Activated B cell treated with CpG ODN at 0.5 μM for 24 hours (primary cell): ENCODE measurements at regions not wholly inside any gene's neighbourhood (a gene's known extent, or its start where the extent isn't known, plus 50 kb on each side); places are given as distances from the start of the nearest gene placed in this dataset.

Experiments
- ATAC-seq: fragments of 200-7000 bp; cut with Tn5 transposase; one replicate; pipeline ENCODE4 v1.10.0; 2021; ENCODE audit warnings: low read depth, mild to moderate bottlenecking, moderate library complexity
- CTCF ChIA-PET: fragments of 350-600 bp; sonication (Branson Sonifier 250); formaldehyde crosslinking; loops from one replicate; lab custom pipeline; 2021; ENCODE audit warnings: antibody characterized with exemption; lab: Charles Lee
- POLR2A ChIA-PET: fragments of 350-600 bp; sonication (Branson Sonifier 250); formaldehyde crosslinking; loops from one replicate; lab custom pipeline; 2021; ENCODE audit warnings: antibody characterized with exemption; lab: Charles Lee
- DNase-seq: peaks from one replicate; pipeline ENCODE4 v3.0.0; 2022
- H3K27ac Mint-ChIP-seq: one replicate; pipeline ENCODE4 v1.8.0; 2020; ENCODE audit warnings: mixed read lengths
- H3K27me3 Mint-ChIP-seq: one replicate; pipeline ENCODE4 v1.8.0; 2021; ENCODE audit warnings: mixed read lengths
- H3K36me3 Mint-ChIP-seq: one replicate; pipeline ENCODE4 v1.8.0; 2021; ENCODE audit warnings: low read depth, mixed read lengths
- H3K4me1 Mint-ChIP-seq: one replicate; pipeline ENCODE4 v1.8.0; 2021; ENCODE audit warnings: mixed read lengths
- H3K4me3 Mint-ChIP-seq: one replicate; pipeline ENCODE4 v1.8.0; 2020; ENCODE audit warnings: mild to moderate bottlenecking, mixed read lengths
- H3K9me3 Mint-ChIP-seq: one replicate; pipeline ENCODE4 v1.8.0; 2020; ENCODE audit warnings: mixed read lengths
- intact Hi-C: fragments of 100-400 bp; cut with micrococcal nuclease; formaldehyde crosslinking; loops from one replicate; pipeline ENCODE4 v1.15.1; 2024
- TF ChIP-seq, protein P1 (sequence below): fragments of 200-600 bp; IDR thresholded peaks from one replicate; pipeline ENCODE4 v1.8.0; 2022; ENCODE audit warnings: antibody characterized with exemption, mild to moderate bottlenecking

DNA sequence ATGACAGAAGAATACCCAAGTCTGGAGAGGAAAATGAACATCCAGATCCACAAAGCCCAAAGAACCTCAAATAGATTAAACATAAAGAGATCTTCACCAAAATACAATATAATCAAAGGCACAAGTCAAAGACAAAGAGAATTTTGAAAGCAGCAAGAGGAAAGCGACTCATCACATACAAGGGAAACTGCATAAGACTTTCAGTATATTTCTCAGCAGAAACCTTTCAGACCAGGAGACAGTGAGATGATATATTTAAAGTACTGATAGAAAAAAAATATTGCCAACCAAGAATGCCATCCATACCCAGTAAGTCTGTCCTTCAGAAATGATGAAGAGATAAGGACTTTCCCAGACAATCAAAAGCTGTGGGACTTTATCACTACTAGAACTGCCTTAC is 81.5 kb upstream of the GALNT17 start:
- intact Hi-C loops, result no loop called here
- Mint-ChIP-seq H3K27ac (no peak overlapping the region), H3K4me3 (no peak overlapping the region), H3K36me3 (peaks cover 2% of the 10 kb centered on the region), H3K9me3 (peaks cover 36% of the 10 kb centered on the region), H3K27me3 (no peaks in the 10 kb centered on the region), H3K4me1 (no peaks in the 10 kb centered on the region)
- POLR2A ChIA-PET, result no interaction called here
- CTCF ChIA-PET, result no interaction called here
- TF ChIP-seq, protein P1, sequence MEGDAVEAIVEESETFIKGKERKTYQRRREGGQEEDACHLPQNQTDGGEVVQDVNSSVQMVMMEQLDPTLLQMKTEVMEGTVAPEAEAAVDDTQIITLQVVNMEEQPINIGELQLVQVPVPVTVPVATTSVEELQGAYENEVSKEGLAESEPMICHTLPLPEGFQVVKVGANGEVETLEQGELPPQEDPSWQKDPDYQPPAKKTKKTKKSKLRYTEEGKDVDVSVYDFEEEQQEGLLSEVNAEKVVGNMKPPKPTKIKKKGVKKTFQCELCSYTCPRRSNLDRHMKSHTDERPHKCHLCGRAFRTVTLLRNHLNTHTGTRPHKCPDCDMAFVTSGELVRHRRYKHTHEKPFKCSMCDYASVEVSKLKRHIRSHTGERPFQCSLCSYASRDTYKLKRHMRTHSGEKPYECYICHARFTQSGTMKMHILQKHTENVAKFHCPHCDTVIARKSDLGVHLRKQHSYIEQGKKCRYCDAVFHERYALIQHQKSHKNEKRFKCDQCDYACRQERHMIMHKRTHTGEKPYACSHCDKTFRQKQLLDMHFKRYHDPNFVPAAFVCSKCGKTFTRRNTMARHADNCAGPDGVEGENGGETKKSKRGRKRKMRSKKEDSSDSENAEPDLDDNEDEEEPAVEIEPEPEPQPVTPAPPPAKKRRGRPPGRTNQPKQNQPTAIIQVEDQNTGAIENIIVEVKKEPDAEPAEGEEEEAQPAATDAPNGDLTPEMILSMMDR, result no peak
- ATAC-seq, result no peak
- no peak for DNase-seq

DNA sequence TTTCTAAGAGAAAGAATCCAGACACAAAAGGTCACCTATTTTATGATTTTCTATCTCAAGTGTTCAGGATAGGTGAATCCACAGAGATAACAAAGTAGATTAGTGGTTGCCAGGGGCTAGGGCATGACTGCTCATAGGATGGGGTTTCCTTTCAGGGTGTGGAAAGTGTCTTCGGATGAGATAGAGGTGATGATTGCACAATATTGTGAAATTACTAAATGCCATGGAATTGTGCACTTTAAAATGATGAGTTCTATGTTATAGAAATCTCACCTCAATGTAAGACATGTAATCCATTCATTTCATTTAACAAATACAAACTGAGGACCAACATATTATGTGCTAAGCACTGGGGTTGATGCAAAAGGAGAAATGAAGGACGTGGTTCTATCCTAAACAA is 76.4 kb upstream of the GALNT17 start:
- CTCF ChIA-PET, result no interaction called here
- H3K9me3 Mint-ChIP-seq, result peaks cover 31% of the 10 kb centered on the region
- H3K36me3 Mint-ChIP-seq, result peaks cover under 1% of the 10 kb centered on the region
- DNase-seq (no peak), ATAC-seq (no peak)
- no peak overlapping the region for H3K4me3 Mint-ChIP-seq
- no peaks in the 10 kb centered on the region for H3K4me1 Mint-ChIP-seq
- no peaks in the 10 kb centered on the region for H3K27me3 Mint-ChIP-seq
- TF ChIP-seq, protein P1, result no peak
- intact Hi-C loops, result no loop called here
- POLR2A ChIA-PET, result no interaction called here
- H3K27ac Mint-ChIP-seq, result no peak overlapping the region

DNA sequence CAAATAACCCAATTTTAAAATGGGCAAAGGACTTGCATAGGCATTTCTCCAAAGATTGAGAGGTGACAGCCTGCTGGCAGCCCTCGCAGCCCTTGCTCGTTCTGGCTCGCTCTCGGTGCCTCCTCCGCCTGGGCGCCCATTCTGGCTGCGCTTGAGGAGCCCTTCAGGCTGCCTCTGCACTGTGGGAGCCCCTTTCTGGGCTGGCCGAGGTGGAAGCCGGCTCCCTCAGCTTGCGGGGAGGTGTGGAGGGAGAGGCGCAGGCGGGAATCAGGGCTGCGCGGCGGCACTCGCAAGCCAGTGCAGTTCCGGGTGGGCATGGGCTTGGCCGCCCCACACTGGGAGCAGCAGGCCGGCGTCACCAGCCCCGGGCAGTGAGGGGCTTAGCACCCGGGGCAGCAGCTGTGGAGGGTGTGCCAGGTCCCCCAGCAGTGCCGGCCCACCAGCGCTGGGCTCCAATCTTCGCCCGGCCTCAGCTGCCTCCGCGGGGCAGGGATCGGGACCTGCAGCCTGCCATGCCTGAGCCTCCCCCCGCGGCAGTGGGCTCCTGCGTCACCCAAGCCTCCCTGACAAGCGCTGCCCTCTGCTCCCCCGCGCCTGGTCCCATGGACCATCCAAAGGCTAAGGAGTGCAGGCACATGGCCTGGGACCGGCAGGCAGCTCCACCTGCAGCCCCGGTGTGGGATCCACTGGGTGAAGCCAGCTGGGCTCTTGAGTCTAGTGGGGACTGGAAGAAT is 54.0 kb upstream of the GALNT17 start:
- H3K4me1 Mint-ChIP-seq, result no peaks in the 10 kb centered on the region
- H3K4me3 Mint-ChIP-seq, result no peak overlapping the region
- H3K9me3 Mint-ChIP-seq, result peaks cover 30% of the 10 kb centered on the region
- TF ChIP-seq, protein P1, result no peak
- no peak for ATAC-seq
- no peaks in the 10 kb centered on the region for H3K27me3 Mint-ChIP-seq
- POLR2A ChIA-PET, result no interaction called here
- CTCF ChIA-PET, result no interaction called here
- no peaks in the 10 kb centered on the region for H3K36me3 Mint-ChIP-seq
- DNase-seq, result no peak
- intact Hi-C loops, result no loop called here
- no peak overlapping the region for H3K27ac Mint-ChIP-seq
